HL-60 (cell line): ENCODE measurements at regions not wholly inside any gene's neighbourhood (a gene's known extent, or its start where the extent isn't known, plus 50 kb on each side); places are given as distances from the start of the nearest gene placed in this dataset.

Experiments used
- DNase-seq, 2 experiments: peaks; one replicate each; pipeline ENCODE4 v3.0.0-alpha.2; 2010 to 2020; ENCODE audit warnings: low read depth in 1 of 2, low spot score in 1 of 2
- H3K27ac ChIP-seq: fragments of 250-450 bp; sonication (Bioruptor Pico); replicated peaks from 2 replicates; pipeline ENCODE4 v1.5.1; 2020; ENCODE audit warnings: mild to moderate bottlenecking, moderate library complexity
- H3K27me3 ChIP-seq: fragments of 250-450 bp; sonication (Bioruptor Pico); 2 replicates; pipeline ENCODE4 v1.5.1; 2021; ENCODE audit warnings: mild to moderate bottlenecking, moderate library complexity; ENCODE audit not compliant: insufficient read depth, poor library complexity, severe bottlenecking
- H3K4me3 ChIP-seq: replicated peaks from 2 replicates; pipeline ENCODE4 v1.5.1; 2011; ENCODE audit warnings: mild to moderate bottlenecking, control low read depth, low read length; ENCODE audit not compliant: insufficient read depth
- GABPA ChIP-seq: IDR thresholded peaks from 2 replicates; pipeline ENCODE4 v1.6.1; 2012; ENCODE audit warnings: low read depth
- POLR2AphosphoS5 ChIP-seq: IDR thresholded peaks from 2 replicates; pipeline ENCODE4 v1.6.1; 2012; ENCODE audit warnings: low read depth
- REST ChIP-seq: IDR thresholded peaks from 2 replicates; pipeline ENCODE4 v1.6.1; 2012; ENCODE audit warnings: low read depth; ENCODE audit not compliant: insufficient replicate concordance
- SPI1 ChIP-seq: IDR thresholded peaks from 2 replicates; pipeline ENCODE4 v1.6.1; 2012; ENCODE audit warnings: low read depth, mild to moderate bottlenecking, borderline replicate concordance
- TF ChIP-seq, protein P1 (sequence below): IDR thresholded peaks from one replicate; pipeline ENCODE4 v1.5.1; 2011; ENCODE audit warnings: low read length, control low read depth, inconsistent platforms; ENCODE audit not compliant: insufficient read depth

DNA sequence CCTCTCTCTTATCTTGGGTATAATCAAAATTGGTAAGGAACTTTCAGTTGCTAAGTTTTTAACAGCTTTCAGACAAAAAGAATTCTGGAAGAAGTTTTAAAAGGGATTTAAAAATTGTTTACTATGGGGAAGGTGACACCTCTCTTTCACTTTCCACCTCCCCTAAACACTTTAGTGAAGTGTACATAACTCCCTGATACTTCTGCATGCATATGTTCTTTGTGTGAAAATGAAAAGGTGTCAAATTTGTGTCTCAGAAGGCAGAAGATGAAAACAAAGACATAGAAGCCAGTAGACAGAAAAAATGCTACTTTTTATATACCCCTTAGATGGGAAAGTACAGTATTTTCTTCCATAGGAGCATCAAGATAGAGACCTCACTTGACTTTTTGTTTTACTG lies 117.8 kb downstream of the TMEM26 start:
- Histone ChIP-seq H3K4me3 (no peak overlapping the region), H3K27me3 (no peaks in the 10 kb centered on the region), H3K27ac (no peak overlapping the region)
- no peak for DNase-seq
- TF ChIP-seq POLR2AphosphoS5 = no peak
- TF ChIP-seq, protein P1, sequence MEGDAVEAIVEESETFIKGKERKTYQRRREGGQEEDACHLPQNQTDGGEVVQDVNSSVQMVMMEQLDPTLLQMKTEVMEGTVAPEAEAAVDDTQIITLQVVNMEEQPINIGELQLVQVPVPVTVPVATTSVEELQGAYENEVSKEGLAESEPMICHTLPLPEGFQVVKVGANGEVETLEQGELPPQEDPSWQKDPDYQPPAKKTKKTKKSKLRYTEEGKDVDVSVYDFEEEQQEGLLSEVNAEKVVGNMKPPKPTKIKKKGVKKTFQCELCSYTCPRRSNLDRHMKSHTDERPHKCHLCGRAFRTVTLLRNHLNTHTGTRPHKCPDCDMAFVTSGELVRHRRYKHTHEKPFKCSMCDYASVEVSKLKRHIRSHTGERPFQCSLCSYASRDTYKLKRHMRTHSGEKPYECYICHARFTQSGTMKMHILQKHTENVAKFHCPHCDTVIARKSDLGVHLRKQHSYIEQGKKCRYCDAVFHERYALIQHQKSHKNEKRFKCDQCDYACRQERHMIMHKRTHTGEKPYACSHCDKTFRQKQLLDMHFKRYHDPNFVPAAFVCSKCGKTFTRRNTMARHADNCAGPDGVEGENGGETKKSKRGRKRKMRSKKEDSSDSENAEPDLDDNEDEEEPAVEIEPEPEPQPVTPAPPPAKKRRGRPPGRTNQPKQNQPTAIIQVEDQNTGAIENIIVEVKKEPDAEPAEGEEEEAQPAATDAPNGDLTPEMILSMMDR = no peak
- TF ChIP-seq REST = no peak
- TF ChIP-seq GABPA = no peak
- TF ChIP-seq SPI1 = no peak

- H3K27me3 ChIP-seq = no peaks in the 10 kb centered on the region
- no peak for TF ChIP-seq GABPA
- TF ChIP-seq SPI1 = no peak
- H3K4me3 ChIP-seq = no peak overlapping the region
- no peak overlapping the region for H3K27ac ChIP-seq
- no peak for DNase-seq
These were observed 120.6 kb downstream of the TMEM26 start for GRCh38 chr10:61332581-61332980.

DNA sequence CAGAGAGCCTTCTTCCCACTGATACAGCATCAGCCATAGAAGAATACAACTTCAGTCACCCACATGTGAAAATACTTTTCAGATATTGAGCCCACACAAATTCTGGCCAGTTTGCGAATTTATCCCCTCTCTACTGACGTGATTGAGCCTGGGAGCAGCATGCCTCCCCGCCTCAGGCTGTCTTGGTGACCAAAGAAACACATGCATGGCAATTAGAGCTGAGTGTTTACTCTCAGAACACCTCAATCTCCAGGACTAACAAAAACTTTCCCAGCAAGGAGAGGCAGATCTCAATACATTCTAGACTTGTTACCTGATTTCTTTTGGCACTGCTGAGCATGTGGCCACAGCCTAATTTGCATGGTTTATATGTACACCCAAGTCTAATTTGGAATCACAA lies 122.5 kb downstream of the TMEM26 start:
- Histone ChIP-seq H3K27ac (no peak overlapping the region), H3K27me3 (no peaks in the 10 kb centered on the region), H3K4me3 (no peak overlapping the region)
- TF ChIP-seq POLR2AphosphoS5 = no peak
- TF ChIP-seq REST = no peak
- no peak for TF ChIP-seq GABPA
- TF ChIP-seq, protein P1 = no peak
- TF ChIP-seq SPI1 = no peak
- no peak for DNase-seq

- Histone ChIP-seq H3K4me3 (no peak overlapping the region), H3K27me3 (no peaks in the 10 kb centered on the region), H3K27ac (no peak overlapping the region)
- TF ChIP-seq REST (no peak), GABPA (no peak), POLR2AphosphoS5 (no peak), SPI1 (no peak)
- DNase-seq = no peak
These were observed 123.3 kb downstream of the TMEM26 start for GRCh38 chr10:61329854-61330253.
